Ovary (tissue), 3 donors: ENCODE measurements at regions not wholly inside any gene's neighbourhood (a gene's known extent, or its start where the extent isn't known, plus 50 kb on each side); places are given as distances from the start of the nearest gene placed in this dataset.

Experiments
- POLR2A ChIP-seq: fragments of 450-650 bp; IDR thresholded peaks from one replicate; pipeline ENCODE4 v1.6.1; 2017; ENCODE audit warnings: antibody characterized with exemption, mild to moderate bottlenecking, moderate library complexity
- TF ChIP-seq, protein P1 (sequence below), 3 donors: fragments of 450-650 bp in 2 of 3; fragments of 200-600 bp in 1 of 3; IDR thresholded peaks; one replicate each; pipeline versions ENCODE4 v1.5.1 to v1.8.0; 2016 to 2022; ENCODE audit warnings: antibody characterized with exemption in 3 of 3, mild to moderate bottlenecking in 1 of 3
- donor health status: DM: no; HTN: no; CAD: no.

- TF ChIP-seq, protein P1, sequence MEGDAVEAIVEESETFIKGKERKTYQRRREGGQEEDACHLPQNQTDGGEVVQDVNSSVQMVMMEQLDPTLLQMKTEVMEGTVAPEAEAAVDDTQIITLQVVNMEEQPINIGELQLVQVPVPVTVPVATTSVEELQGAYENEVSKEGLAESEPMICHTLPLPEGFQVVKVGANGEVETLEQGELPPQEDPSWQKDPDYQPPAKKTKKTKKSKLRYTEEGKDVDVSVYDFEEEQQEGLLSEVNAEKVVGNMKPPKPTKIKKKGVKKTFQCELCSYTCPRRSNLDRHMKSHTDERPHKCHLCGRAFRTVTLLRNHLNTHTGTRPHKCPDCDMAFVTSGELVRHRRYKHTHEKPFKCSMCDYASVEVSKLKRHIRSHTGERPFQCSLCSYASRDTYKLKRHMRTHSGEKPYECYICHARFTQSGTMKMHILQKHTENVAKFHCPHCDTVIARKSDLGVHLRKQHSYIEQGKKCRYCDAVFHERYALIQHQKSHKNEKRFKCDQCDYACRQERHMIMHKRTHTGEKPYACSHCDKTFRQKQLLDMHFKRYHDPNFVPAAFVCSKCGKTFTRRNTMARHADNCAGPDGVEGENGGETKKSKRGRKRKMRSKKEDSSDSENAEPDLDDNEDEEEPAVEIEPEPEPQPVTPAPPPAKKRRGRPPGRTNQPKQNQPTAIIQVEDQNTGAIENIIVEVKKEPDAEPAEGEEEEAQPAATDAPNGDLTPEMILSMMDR (IDR thresholded peaks at IDR 0.05): no peak
- no peak for TF ChIP-seq POLR2A
Measured at GRCh38 chr3:102304550-102304949, 130.3 kb upstream of the ZPLD1 start.
